ENCODE measurements at regions not wholly inside any gene's neighbourhood (a gene's known extent, or its start where the extent isn't known, plus 50 kb on each side); places are given as distances from the start of the nearest gene placed in this dataset.

DNA sequence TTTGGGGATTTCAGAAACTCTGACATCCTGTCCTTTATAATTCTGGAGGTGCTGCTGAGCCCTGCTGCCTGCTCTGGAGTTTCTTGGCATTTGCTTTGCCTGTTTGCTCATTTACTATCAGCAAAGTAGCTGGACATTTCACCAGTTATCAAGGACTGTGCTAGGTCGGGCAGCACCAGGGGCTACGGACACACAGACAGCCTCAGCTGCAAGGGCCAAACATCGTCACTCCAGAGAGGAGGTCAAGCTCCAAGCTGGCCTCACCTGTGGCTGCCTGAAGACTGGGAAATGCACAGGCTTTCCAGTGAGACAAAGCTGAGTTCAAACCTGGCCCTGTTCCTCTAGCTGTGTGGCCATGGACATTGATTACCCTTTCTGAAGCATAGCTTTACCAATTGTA, 143.7 kb downstream of the LRIG2 start:
- intact Hi-C loops (cut with DNase I) = no loop called here
- TF ChIP-seq, protein P1, sequence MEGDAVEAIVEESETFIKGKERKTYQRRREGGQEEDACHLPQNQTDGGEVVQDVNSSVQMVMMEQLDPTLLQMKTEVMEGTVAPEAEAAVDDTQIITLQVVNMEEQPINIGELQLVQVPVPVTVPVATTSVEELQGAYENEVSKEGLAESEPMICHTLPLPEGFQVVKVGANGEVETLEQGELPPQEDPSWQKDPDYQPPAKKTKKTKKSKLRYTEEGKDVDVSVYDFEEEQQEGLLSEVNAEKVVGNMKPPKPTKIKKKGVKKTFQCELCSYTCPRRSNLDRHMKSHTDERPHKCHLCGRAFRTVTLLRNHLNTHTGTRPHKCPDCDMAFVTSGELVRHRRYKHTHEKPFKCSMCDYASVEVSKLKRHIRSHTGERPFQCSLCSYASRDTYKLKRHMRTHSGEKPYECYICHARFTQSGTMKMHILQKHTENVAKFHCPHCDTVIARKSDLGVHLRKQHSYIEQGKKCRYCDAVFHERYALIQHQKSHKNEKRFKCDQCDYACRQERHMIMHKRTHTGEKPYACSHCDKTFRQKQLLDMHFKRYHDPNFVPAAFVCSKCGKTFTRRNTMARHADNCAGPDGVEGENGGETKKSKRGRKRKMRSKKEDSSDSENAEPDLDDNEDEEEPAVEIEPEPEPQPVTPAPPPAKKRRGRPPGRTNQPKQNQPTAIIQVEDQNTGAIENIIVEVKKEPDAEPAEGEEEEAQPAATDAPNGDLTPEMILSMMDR (IDR thresholded peaks at IDR 0.05) = no peak
- H3K36me3 ChIP-seq (ENCODE audit: insufficient read depth in 1 of 2, low read depth in 1 of 2) = no peaks in the 10 kb centered on the region
- H3K27me3 ChIP-seq (ENCODE audit: insufficient read depth in 3 of 3, low read length in 2 of 3) = no peaks in the 10 kb centered on the region
- ATAC-seq (no peak), DNase-seq (no peak)
- H3K4me3 ChIP-seq = no peak overlapping the region
- H3K9me3 ChIP-seq = no peaks in the 10 kb centered on the region
- no peaks in the 10 kb centered on the region for H3K4me1 ChIP-seq
- WGBS, 3 donors = 72 to 80% (median 79%) methylated on average over 3 of the region's 3 CpGs
- no peak overlapping the region for H3K27ac ChIP-seq

DNA sequence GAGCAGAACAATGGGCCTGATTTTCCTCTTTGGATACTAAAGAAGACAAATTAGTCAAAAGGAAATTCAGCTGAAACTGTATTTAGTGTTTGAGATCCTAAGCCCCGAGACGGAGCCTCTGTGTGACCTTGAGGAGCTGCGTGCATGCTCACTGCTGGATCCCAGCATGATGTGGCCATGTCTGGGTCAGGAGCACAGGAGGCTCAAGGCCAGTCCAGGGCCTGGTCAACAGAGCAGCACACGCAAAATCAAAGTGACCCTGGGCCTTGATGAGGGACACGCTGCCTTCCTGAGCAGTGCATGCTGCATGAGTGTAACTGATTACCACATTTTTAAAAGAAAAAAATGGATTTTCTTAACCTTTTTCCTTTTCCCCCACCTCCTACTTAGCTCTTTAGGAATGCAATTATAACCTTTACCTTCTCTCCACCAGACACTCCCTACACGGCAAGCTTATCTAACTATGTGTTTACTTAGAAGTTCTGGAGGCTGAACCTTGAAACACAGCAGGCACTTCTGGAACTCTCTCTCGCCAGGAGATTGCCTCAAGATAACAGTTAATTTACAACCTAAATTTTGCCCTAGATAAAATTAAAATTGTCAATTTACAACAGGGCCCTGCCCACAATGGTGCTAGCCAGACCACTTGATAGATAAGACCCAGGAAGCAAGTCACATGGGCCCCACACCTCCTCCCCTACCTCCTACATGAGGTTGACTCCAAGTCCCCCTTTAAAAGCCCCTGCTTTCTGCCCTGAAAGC, 144.6 kb downstream of the LRIG2 start:
- no peak overlapping the region for H3K27ac ChIP-seq
- H3K4me3 ChIP-seq = no peak overlapping the region
- ATAC-seq (no peak), DNase-seq (no peak)
- TF ChIP-seq, protein P1 (IDR thresholded peaks at IDR 0.05) = no peak
- no peaks in the 10 kb centered on the region for H3K4me1 ChIP-seq
- H3K36me3 ChIP-seq (ENCODE audit: insufficient read depth in 1 of 2, low read depth in 1 of 2) = no peaks in the 10 kb centered on the region
- no peaks in the 10 kb centered on the region for H3K9me3 ChIP-seq
- H3K27me3 ChIP-seq (ENCODE audit: insufficient read depth in 3 of 3, low read length in 2 of 3) = no peaks in the 10 kb centered on the region
- 64 to 75% (median 73%) methylated on average over 7 of the region's 7 CpGs for WGBS, 3 donors
- intact Hi-C loops (cut with DNase I) = no loop called here

DNA sequence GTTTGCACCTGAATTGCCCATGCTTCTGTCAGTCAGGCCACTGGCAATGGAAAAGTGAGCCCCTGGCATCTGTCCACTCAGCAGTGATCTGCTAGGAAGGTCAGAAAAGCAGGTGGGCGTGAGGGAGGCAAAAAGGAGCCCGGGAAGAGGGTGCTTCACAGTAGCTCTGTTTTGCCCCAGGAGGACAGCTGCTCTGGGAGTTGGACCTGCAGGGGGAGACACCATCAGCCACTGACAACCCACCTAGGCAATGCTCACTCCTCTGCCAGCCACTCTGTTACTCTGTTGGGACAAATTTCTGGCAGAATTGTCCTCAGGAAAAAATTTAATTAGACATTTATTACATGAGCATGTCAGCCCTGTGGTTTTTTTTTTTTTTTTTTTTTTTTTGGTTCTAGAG, 146.4 kb downstream of the LRIG2 start:
- TF ChIP-seq, protein P1 (IDR thresholded peaks at IDR 0.05) = peak; percentile 7
- H3K27ac ChIP-seq = no peak overlapping the region
- WGBS, 3 donors = 32 to 54% (median 51%) methylated on average over 2 of the region's 2 CpGs
- no peaks in the 10 kb centered on the region for H3K4me1 ChIP-seq
- ATAC-seq = no peak
- H3K4me3 ChIP-seq = no peak overlapping the region
- DNase-seq = no peak
- intact Hi-C loops (cut with DNase I) = no loop called here
- no peaks in the 10 kb centered on the region for H3K9me3 ChIP-seq
- H3K36me3 ChIP-seq (ENCODE audit: insufficient read depth in 1 of 2, low read depth in 1 of 2) = no peaks in the 10 kb centered on the region
- H3K27me3 ChIP-seq (ENCODE audit: insufficient read depth in 3 of 3, low read length in 2 of 3) = no peaks in the 10 kb centered on the region

DNA sequence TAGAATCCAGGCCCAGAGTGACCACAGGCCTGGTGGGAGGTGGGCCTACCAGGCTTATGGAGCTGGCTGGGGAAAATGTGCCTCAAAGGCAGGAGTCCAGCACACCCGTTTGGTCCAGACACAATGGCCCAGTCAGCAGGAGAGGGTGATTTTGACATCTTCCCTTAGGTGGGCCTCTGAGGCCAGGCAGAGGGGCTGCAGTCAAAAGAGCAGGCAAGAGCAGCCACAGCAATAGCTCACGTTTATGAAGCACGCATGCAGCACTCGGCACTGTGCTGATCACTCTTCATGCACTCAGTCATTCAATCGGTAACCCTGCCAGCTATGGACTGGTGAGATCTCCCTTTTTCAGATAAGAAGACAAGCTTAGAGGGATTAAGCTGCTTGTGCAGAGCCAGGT, 146.8 kb downstream of the LRIG2 start:
- intact Hi-C loops (cut with DNase I) = no loop called here
- TF ChIP-seq, protein P1 (IDR thresholded peaks at IDR 0.05) = no peak
- Histone ChIP-seq H3K9me3 (no peaks in the 10 kb centered on the region), H3K27me3 (ENCODE audit: insufficient read depth in 3 of 3, low read length in 2 of 3) (no peaks in the 10 kb centered on the region), H3K27ac (no peak overlapping the region), H3K4me1 (no peaks in the 10 kb centered on the region), H3K36me3 (ENCODE audit: insufficient read depth in 1 of 2, low read depth in 1 of 2) (no peaks in the 10 kb centered on the region), H3K4me3 (no peak overlapping the region)
- no peak for ATAC-seq
- DNase-seq = no peak
- 56 to 66% (median 62%) methylated on average over 5 of the region's 5 CpGs for WGBS, 3 donors

DNA sequence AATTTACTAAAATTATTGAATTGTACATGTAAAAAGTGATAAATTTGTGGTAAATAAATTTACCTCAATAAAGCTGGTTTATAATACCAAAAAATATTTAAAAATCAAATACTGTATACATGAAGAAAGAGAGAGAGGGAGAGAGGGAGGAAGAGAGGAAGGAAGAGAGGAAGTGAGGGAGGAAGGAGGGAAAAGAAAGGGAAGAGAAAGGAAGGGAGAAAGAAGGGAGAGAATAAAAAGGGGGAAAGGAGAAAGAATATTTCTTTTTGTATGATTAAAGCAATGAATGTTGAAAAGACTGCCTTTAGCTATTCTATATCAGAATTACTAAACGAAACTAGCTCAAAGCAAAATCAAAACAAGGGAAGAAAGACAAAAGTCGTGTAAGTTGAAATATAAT, 150.0 kb downstream of the LRIG2 start:
- DNase-seq = no peak
- Histone ChIP-seq H3K27me3 (ENCODE audit: insufficient read depth in 3 of 3, low read length in 2 of 3) (no peaks in the 10 kb centered on the region), H3K4me1 (no peaks in the 10 kb centered on the region), H3K36me3 (ENCODE audit: insufficient read depth in 1 of 2, low read depth in 1 of 2) (no peaks in the 10 kb centered on the region), H3K27ac (no peak overlapping the region), H3K9me3 (no peaks in the 10 kb centered on the region), H3K4me3 (no peak overlapping the region)
- ATAC-seq = no peak
- WGBS, 3 donors = 74 to 77% (median 75%) methylated on average over 2 of the region's 2 CpGs
- intact Hi-C loops (cut with DNase I) = no loop called here
- TF ChIP-seq, protein P1 (IDR thresholded peaks at IDR 0.05) = no peak

All from psoas muscle (tissue), 7 donors.